GM21717 (cell line): ENCODE measurements at regions not wholly inside any gene's neighbourhood (a gene's known extent, or its start where the extent isn't known, plus 50 kb on each side); places are given as distances from the start of the nearest gene placed in this dataset.
A peak's percentile ranks its signal among the peaks of the same experiment; 100 is the strongest.

Experiments used
- ATAC-seq: cut with Tn5 transposase; IDR thresholded peaks from one replicate; pipeline ENCODE4 v1.9.1; 2021; ENCODE audit warnings: mild to moderate bottlenecking, moderate library complexity; ENCODE audit not compliant: unreplicated experiment

GRCh38 chr14:61193476-61193875 lies 87.7 kb downstream of the TMEM30B start:
- no peak for ATAC-seq

DNA sequence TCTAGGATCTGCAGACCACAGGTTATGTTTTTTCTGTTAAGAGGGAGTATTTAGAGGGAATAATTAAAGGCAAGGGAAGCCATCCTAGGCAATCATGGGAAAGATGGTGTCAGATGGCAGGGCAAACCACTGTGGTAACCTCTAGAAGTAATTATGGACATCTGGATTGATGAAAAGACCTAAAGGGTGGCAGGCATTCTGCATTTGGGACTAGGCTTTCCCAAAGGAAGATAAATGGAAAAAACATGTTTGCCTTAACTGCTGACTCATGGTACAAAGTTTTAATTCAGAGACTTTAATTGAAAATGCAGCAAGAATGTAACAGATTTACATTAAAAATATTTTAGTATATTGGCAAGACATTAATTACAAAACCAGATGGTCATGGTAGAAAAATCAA lies 88.1 kb downstream of the TMEM30B start:
- no peak for ATAC-seq

GRCh38 chr14:61191733-61192132 lies 89.4 kb downstream of the TMEM30B start:
- ATAC-seq, result no peak

DNA sequence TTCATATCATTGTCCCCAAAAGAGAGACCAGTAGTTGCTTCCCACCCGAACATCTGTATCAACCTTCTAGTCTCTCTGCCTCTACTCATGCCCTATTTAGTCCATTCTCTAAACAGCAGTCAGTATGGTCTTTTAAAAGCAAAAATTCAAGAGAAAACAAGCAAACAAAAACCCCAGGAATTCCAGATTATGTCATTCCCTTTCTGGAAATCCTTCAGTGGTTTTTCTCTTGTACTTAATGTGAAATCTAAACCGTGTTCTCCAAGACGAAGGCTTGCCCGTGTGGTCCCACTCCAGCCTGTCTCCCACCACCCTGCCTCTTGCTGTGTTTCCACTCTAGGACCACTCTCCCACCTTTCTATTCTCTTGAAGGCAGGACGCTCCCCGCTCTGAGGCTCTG lies 90.8 kb downstream of the TMEM30B start:
- ATAC-seq, result no peak

DNA sequence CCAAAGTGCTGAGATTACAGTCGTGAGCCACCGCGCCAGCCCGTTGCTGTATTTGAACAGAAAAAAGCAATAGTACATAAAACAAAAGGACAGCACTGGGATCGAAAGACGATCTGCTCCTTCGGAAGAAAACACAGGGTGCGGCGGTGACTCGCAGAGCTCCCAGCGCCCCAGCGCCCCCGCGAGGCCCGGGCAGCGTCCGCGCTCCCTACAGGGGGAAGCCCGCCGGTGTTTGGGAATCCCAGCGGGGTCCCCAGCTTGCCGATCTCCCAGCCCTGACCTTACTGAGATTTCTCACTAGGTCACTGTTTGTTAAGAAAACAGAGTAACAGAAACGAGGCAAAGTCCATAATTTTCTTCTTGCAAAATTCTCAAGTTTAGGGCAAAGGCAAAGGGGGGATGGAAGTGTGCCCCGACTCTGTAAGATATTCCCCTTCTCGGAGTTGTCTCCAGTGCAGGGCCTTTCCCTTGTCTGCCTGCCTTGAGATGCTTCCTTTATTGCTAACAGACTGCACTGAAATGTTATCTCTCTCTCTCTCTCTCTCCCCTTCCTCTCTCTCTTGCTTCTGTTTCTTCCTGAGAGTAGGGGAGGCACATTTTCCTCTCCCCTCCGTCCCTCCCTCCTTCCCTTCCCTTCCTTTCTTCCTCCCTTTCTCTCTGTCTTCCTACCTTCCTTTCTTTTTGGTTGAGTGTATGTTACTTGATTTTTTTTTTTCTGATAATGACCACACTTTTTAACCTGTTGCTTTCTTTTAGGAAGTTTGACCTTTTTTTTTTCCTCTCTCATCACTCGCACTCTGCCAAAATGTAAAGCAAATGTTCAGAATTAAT lies 91.9 kb downstream of the TMEM30B start:
- ATAC-seq, result peak; percentile 64

DNA sequence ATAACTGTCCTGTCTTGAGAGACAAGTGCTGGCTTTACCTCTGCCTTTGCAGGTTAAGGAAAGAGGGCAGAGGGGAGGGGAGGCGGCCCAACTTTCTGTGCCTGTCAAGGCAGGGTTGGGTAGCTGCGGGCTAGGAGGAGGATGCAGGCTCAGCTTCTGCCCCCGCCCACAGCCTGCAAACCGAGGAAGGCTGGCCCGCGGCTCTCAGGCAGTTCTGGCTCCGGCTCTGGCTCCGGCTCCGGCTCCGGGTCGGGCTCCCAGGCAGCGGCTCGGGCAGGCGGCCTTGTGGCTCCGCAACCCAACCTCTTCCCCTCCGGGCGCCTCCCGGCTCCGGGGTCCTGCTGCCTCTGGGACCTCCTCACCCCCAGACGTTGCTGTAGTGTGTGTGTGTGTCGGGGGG lies 92.9 kb downstream of the TMEM30B start:
- no peak for ATAC-seq

- no peak for ATAC-seq
Measured at GRCh38 chr14:61187196-61187905, 93.8 kb downstream of the TMEM30B start.

GRCh38 chr14:61186341-61187195 lies 94.6 kb downstream of the TMEM30B start:
- ATAC-seq, result no peak

GRCh38 chr14:61185534-61185933 lies 95.6 kb downstream of the TMEM30B start:
- ATAC-seq, result no peak

GRCh38 chr14:61184112-61184511 lies 97.0 kb downstream of the TMEM30B start:
- ATAC-seq, result no peak

DNA sequence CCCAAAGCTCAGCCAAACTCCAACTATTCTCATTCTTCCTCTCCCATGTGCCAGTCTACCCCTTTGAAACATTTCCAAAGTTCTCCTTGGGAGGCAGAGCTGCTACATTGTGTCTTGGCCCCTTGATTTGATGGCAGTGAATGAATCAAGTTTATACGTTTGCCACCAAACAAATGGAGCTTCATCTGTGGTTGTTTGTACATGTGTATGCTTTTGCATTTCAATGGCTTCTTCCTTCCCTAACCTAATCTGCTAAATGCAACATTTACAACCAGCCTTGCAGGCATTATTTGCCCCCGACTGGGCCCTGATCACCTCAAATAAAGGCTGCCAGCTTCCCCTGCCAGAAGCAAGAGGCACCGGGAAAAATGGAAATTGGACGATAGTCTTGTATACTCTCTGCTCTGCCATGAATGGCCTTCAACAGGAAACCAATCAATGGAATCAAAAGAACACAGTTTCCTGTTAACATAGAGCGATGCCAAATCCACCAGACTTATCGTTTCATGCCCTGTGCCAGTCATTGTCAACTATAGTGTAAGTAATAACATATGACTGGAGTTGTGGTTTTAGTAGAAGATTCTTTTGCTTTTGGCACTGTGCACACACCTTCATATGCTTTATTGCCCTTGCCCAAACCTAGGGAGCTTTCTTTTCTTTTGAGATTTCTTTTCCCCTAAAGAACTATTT lies 97.8 kb downstream of the TMEM30B start:
- ATAC-seq, result no peak

GRCh38 chr14:61179796-61180398 lies 101.2 kb downstream of the TMEM30B start:
- ATAC-seq, result no peak

- ATAC-seq, result no peak
Measured at GRCh38 chr14:61179061-61179690, 102.0 kb downstream of the TMEM30B start.

GRCh38 chr14:61178226-61179060 lies 102.7 kb downstream of the TMEM30B start:
- no peak for ATAC-seq

DNA sequence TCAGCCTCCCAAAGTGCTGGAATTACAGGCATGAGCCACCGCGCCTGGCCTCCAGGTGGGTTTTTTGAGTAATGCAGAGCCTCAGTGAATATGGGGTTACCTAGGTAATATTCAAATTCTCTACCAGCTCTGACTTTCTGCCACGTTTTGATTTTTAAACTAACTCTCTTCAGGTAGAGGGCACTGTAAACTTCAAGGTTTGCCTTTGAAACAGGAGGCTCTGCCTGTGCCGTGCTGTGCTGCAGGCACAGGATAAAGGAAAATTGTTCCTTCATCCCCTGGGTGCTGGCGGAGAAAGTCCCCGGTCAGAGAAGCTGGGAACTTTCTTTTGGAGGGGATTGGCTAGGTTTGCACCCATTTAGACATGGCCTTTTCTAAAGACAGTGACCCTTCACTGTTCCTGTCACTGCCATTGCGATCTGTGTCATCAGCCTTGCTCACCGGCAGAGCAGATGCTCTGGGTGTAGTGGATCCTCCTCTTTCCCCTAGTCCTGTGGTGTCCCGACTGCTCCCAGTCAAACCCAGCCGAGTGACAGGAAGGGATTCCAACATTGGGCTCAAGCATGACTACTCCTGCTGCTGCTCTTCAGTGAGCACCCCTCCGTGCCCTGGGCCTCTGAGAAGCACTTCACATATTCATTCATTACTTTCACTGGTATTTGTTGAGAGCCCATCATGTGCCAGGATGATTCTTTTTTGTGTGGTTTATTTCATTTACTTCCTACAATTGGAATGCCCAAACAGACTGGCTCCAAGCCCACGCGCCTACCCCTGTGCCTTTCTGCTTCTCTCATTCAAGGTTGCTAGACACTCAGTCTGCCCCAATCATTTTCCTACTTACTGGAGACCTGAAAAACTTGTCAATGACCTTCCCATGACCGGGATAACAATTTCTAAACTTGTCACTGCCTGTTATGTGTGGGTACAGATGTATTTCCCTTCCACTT lies 103.6 kb downstream of the TMEM30B start:
- ATAC-seq, result no peak

DNA sequence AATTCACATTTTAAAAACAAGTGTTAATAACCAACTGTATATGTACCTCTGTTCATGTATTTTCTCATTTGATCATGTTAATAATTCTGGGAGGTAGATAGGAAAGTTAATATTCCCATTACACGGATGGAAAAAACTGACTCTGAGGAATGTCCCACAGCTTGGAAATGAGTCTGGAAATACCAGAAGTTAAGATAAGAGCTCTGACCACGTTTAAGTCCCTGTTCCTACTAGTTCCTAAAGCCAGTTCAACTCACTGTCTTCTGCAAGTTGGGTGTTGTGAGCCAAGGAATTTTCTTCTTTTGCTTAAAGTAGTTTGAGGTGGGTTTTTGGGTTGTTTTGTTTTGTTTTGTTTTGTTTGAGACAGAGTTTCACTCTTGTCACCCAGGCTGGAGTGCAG lies 104.5 kb downstream of the TMEM30B start:
- ATAC-seq, result no peak

- no peak for ATAC-seq
Measured at GRCh38 chr14:61174987-61175386, 106.2 kb downstream of the TMEM30B start.

GRCh38 chr14:61174441-61174891 lies 106.7 kb downstream of the TMEM30B start:
- ATAC-seq, result no peak
